GM13976 (cell line): ENCODE measurements at regions not wholly inside any gene's neighbourhood (a gene's known extent, or its start where the extent isn't known, plus 50 kb on each side); places are given as distances from the start of the nearest gene placed in this dataset.

Experiments
- DNase-seq: peaks from one replicate; pipeline ENCODE4 v3.0.0; 2012; ENCODE audit warnings: low spot score
- CTCF ChIP-seq: IDR thresholded peaks from 2 replicates; pipeline ENCODE4 v1.5.1; 2012; ENCODE audit warnings: borderline replicate concordance, mild to moderate bottlenecking; ENCODE audit not compliant: insufficient read depth; ENCODE audit errors: extremely low read depth, missing control alignments, control extremely low read depth
- in situ Hi-C: fragments of 300-500 bp; cut with MboI; formaldehyde crosslinking; loops from one replicate; pipeline ENCODE4 v1.12.0; 2022; ENCODE audit warnings: low sequenced_read_pairs, mixed read lengths, inconsistent platforms; ENCODE audit not compliant: unreplicated experiment

GRCh38 chr11:82268627-82269026 is 465.0 kb downstream of the FAM181B start:
- DNase-seq = no peak
- in situ Hi-C loops = no loop called here
- no peak for TF ChIP-seq CTCF

- in situ Hi-C loops = no loop called here
- no peak for DNase-seq
- TF ChIP-seq CTCF = no peak
Observed at GRCh38 chr11:82267186-82267585, 466.5 kb downstream of the FAM181B start.

GRCh38 chr11:82261367-82261766 is 472.3 kb downstream of the FAM181B start:
- in situ Hi-C loops = no loop called here
- DNase-seq = no peak
- TF ChIP-seq CTCF = no peak

- TF ChIP-seq CTCF = no peak
- DNase-seq = no peak
- in situ Hi-C loops = no loop called here
Observed at GRCh38 chr11:82250047-82250446, 483.6 kb downstream of the FAM181B start.

- in situ Hi-C loops = loop anchor here (25.0 kb wide), 2 partner anchors 460 to 610 kb away; no protein-coding TSS in a partner anchor
- no peak for TF ChIP-seq CTCF
- DNase-seq = no peak
Observed at GRCh38 chr11:82246926-82247325, 486.7 kb downstream of the FAM181B start.

- in situ Hi-C loops = loop anchor here (25.0 kb wide), 2 partner anchors 452 to 602 kb away; no protein-coding TSS in a partner anchor
- TF ChIP-seq CTCF = no peak
- DNase-seq = no peak
Observed at GRCh38 chr11:82239498-82239897, 494.2 kb downstream of the FAM181B start.

GRCh38 chr11:82234256-82234655 is 499.4 kb downstream of the FAM181B start:
- no peak for DNase-seq
- TF ChIP-seq CTCF = no peak
- in situ Hi-C loops = loop anchor here (25.0 kb wide), 2 partner anchors 447 to 597 kb away; no protein-coding TSS in a partner anchor
